H9 (cell line): ENCODE measurements at regions not wholly inside any gene's neighbourhood (a gene's known extent, or its start where the extent isn't known, plus 50 kb on each side); places are given as distances from the start of the nearest gene placed in this dataset.

ENCODE experiments used
- DNase-seq: peaks from one replicate; pipeline ENCODE4 v3.0.0-alpha.2; 2017
- H2AFZ ChIP-seq: one replicate; pipeline ENCODE4 v1.6.1; 2013; ENCODE audit warnings: mild to moderate bottlenecking, low read length, control low read depth, moderate library complexity
- H2AK5ac ChIP-seq: 2 replicates; pipeline ENCODE4 v1.6.1; 2013; ENCODE audit warnings: low read length, control low read depth, mixed read lengths; ENCODE audit not compliant: insufficient read length
- H2BK120ac ChIP-seq: one replicate; pipeline ENCODE4 v1.6.1; 2013; ENCODE audit warnings: low read depth, mild to moderate bottlenecking, low read length, control low read depth, inconsistent platforms; ENCODE audit not compliant: poor library complexity, severe bottlenecking
- H2BK12ac ChIP-seq: 2 replicates; pipeline ENCODE4 v1.6.1; 2013; ENCODE audit warnings: low read length, control low read depth, mixed read lengths, low read depth; ENCODE audit not compliant: insufficient read length
- H2BK15ac ChIP-seq: 2 replicates; pipeline ENCODE4 v1.6.1; 2013; ENCODE audit warnings: low read depth, low read length, control low read depth
- H2BK20ac ChIP-seq: one replicate; pipeline ENCODE4 v1.6.1; 2013; ENCODE audit warnings: low read depth, mild to moderate bottlenecking, low read length, control low read depth, inconsistent platforms; ENCODE audit not compliant: poor library complexity, severe bottlenecking
- H2BK5ac ChIP-seq: 2 replicates; pipeline ENCODE4 v1.6.1; 2013; ENCODE audit warnings: low read length, control low read depth, mixed read lengths; ENCODE audit not compliant: insufficient read length
- H3K14ac ChIP-seq: 2 replicates; pipeline ENCODE4 v1.6.1; 2013; ENCODE audit warnings: low read length, control low read depth; ENCODE audit not compliant: insufficient read depth
- H3K18ac ChIP-seq: 2 replicates; pipeline ENCODE4 v1.6.1; 2013; ENCODE audit warnings: low read depth, mild to moderate bottlenecking, mixed read lengths, low read length, control low read depth; ENCODE audit not compliant: insufficient read length
- H3K23ac ChIP-seq: 2 replicates; pipeline ENCODE4 v1.6.1; 2013; ENCODE audit warnings: low read length, control low read depth, mixed read lengths, low read depth; ENCODE audit not compliant: insufficient read length
- H3K23me2 ChIP-seq: 2 replicates; pipeline ENCODE4 v1.6.1; 2013; ENCODE audit warnings: low read depth, mild to moderate bottlenecking, mixed read lengths, low read length, control low read depth; ENCODE audit not compliant: insufficient read length, poor library complexity, severe bottlenecking
- H3K27ac ChIP-seq: 2 replicates; pipeline ENCODE4 v1.5.1; 2013; ENCODE audit warnings: low read length, control low read depth, mixed read lengths, low read depth; ENCODE audit not compliant: insufficient read length
- H3K27me3 ChIP-seq: 2 replicates; pipeline ENCODE4 v1.6.1; 2013; ENCODE audit warnings: low read length, control low read depth, inconsistent platforms; ENCODE audit not compliant: insufficient read depth
- H3K4ac ChIP-seq: 2 replicates; pipeline ENCODE4 v1.6.1; 2013; ENCODE audit warnings: low read depth, mild to moderate bottlenecking, control low read depth, inconsistent platforms, low read length, moderate library complexity
- H3K4me1 ChIP-seq: 2 replicates; pipeline ENCODE4 v1.6.1; 2013; ENCODE audit warnings: low read length, control low read depth, inconsistent platforms; ENCODE audit not compliant: insufficient read depth
- H3K4me2 ChIP-seq: 2 replicates; pipeline ENCODE4 v1.6.1; 2013; ENCODE audit warnings: low read length, control low read depth, mixed read lengths; ENCODE audit not compliant: insufficient read length, insufficient read depth
- H3K56ac ChIP-seq: 2 replicates; pipeline ENCODE4 v1.6.1; 2013; ENCODE audit warnings: low read depth, mild to moderate bottlenecking, mixed read lengths, low read length, control low read depth; ENCODE audit not compliant: insufficient read length
- H3K79me1 ChIP-seq: 2 replicates; pipeline ENCODE4 v1.6.1; 2013; ENCODE audit warnings: low read depth, mild to moderate bottlenecking, moderate library complexity, low read length, control low read depth, inconsistent platforms; ENCODE audit not compliant: insufficient read depth, poor library complexity, severe bottlenecking
- H3K79me2 ChIP-seq: 2 replicates; pipeline ENCODE4 v1.6.1; 2013; ENCODE audit warnings: low read length, control low read depth, inconsistent platforms; ENCODE audit not compliant: insufficient read depth
- H3K9ac ChIP-seq: 2 replicates; pipeline ENCODE4 v1.6.1; 2013; ENCODE audit warnings: low read length, control low read depth, mixed read lengths; ENCODE audit not compliant: insufficient read length; ENCODE audit errors: extremely low read depth
- H3K9me3 ChIP-seq: one replicate; pipeline ENCODE4 v1.6.1; 2013; ENCODE audit warnings: low read depth, low read length, inconsistent platforms; ENCODE audit not compliant: control insufficient read depth
- H3T11ph ChIP-seq: one replicate; pipeline ENCODE4 v1.6.1; 2013; ENCODE audit warnings: mild to moderate bottlenecking, low read length, control low read depth, inconsistent platforms
- H4K20me1 ChIP-seq: one replicate; pipeline ENCODE4 v1.6.1; 2013; ENCODE audit not compliant: control insufficient read depth, insufficient read length, insufficient read depth
- H4K5ac ChIP-seq: 2 replicates; pipeline ENCODE4 v1.6.1; 2013; ENCODE audit warnings: low read depth, mild to moderate bottlenecking, mixed read lengths, low read length, control low read depth; ENCODE audit not compliant: insufficient read length
- H4K8ac ChIP-seq: replicated peaks from 2 replicates; pipeline ENCODE4 v1.6.1; 2013; ENCODE audit warnings: low read length, control low read depth, mixed read lengths, low read depth; ENCODE audit not compliant: insufficient read length
- H4K91ac ChIP-seq: 2 replicates; pipeline ENCODE4 v1.6.1; 2013; ENCODE audit warnings: low read depth, mild to moderate bottlenecking, moderate library complexity, mixed read lengths, low read length, control low read depth; ENCODE audit not compliant: insufficient read length
- H3K27ac Mint-ChIP-seq, 3 experiments: 2 replicates in 2 of 3; 3 replicates in 1 of 3; pipeline ENCODE4 v1.8.0; 2020 to 2021; ENCODE audit warnings: mixed read lengths in 3 of 3, mild to moderate bottlenecking in 1 of 3, moderate library complexity in 1 of 3
- H3K27me3 Mint-ChIP-seq: 2 replicates; pipeline ENCODE4 v1.8.0; 2021; ENCODE audit warnings: low read depth, mild to moderate bottlenecking, moderate library complexity, mixed read lengths
- H3K36me3 Mint-ChIP-seq, 3 experiments: 2 replicates in 2 of 3; 3 replicates in 1 of 3; pipeline ENCODE4 v1.8.0; 2020 to 2021; ENCODE audit warnings: low read depth in 3 of 3, mixed read lengths in 3 of 3; ENCODE audit not compliant: insufficient read depth in 1 of 3
- H3K4me1 Mint-ChIP-seq, 2 experiments: 2 replicates each; pipeline ENCODE4 v1.8.0; 2020; ENCODE audit warnings: mixed read lengths in 2 of 2
- H3K4me3 Mint-ChIP-seq, 2 experiments: 2 replicates in 1 of 2; 3 replicates in 1 of 2; pipeline ENCODE4 v1.8.0; 2020 to 2021; ENCODE audit warnings: mild to moderate bottlenecking in 2 of 2, mixed read lengths in 2 of 2, moderate library complexity in 1 of 2
- H3K9me3 Mint-ChIP-seq, 2 experiments: 2 replicates in 1 of 2; 3 replicates in 1 of 2; pipeline ENCODE4 v1.8.0; 2020; ENCODE audit warnings: mild to moderate bottlenecking in 2 of 2, mixed read lengths in 2 of 2, moderate library complexity in 1 of 2
- WGBS: extraction: QIAGEN DNeasy Blood & Tissue Kit; methylation state at CpG from one replicate; pipeline ENCODE4 v1.1.7; 2013; ENCODE audit warnings: missing lambda C conversion rate, low lambda C conversion rate, mixed read lengths; ENCODE audit not compliant: insufficient read length; ENCODE audit errors: extremely low coverage; 5-methylcytosine and 5-hydroxymethylcytosine counted together
- TF ChIP-seq, protein P1 (sequence below): fragments of 200-600 bp; sonication (generic); conservative IDR thresholded peaks from 3 replicates; pipeline ENCODE4 v1.8.0; 2021; ENCODE audit warnings: antibody characterized with exemption, mild to moderate bottlenecking

- H4K5ac ChIP-seq, result no peak overlapping the region
- no peaks in the 10 kb centered on the region for H4K20me1 ChIP-seq
- no peak overlapping the region for H3K9ac ChIP-seq
- no peaks in the 10 kb centered on the region for H3K79me2 ChIP-seq
- no peak overlapping the region for H4K91ac ChIP-seq
- no peak overlapping the region for H2AK5ac ChIP-seq
- no peak for DNase-seq
- H3K56ac ChIP-seq, result no peak overlapping the region
- H2BK20ac ChIP-seq, result no peak overlapping the region
- TF ChIP-seq, protein P1, sequence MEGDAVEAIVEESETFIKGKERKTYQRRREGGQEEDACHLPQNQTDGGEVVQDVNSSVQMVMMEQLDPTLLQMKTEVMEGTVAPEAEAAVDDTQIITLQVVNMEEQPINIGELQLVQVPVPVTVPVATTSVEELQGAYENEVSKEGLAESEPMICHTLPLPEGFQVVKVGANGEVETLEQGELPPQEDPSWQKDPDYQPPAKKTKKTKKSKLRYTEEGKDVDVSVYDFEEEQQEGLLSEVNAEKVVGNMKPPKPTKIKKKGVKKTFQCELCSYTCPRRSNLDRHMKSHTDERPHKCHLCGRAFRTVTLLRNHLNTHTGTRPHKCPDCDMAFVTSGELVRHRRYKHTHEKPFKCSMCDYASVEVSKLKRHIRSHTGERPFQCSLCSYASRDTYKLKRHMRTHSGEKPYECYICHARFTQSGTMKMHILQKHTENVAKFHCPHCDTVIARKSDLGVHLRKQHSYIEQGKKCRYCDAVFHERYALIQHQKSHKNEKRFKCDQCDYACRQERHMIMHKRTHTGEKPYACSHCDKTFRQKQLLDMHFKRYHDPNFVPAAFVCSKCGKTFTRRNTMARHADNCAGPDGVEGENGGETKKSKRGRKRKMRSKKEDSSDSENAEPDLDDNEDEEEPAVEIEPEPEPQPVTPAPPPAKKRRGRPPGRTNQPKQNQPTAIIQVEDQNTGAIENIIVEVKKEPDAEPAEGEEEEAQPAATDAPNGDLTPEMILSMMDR, result no peak
- Mint-ChIP-seq H3K9me3 (no peaks in the 10 kb centered on the region), H3K36me3 (no peaks in the 10 kb centered on the region), H3K27me3 (no peaks in the 10 kb centered on the region), H3K4me1 (no peaks in the 10 kb centered on the region), H3K27ac (no peak overlapping the region), H3K4me3 (no peak overlapping the region)
- 100% methylated on average over 1 of the region's 1 CpG for WGBS
- H2BK12ac ChIP-seq, result no peak overlapping the region
- H3K79me1 ChIP-seq, result no peaks in the 10 kb centered on the region
- no peak overlapping the region for H3K18ac ChIP-seq
- no peak overlapping the region for H2BK5ac ChIP-seq
- no peak overlapping the region for H3T11ph ChIP-seq
- H2BK120ac ChIP-seq, result no peak overlapping the region
- H2BK15ac ChIP-seq, result no peak overlapping the region
- H3K23ac ChIP-seq, result no peak overlapping the region
- no peak overlapping the region for H4K8ac ChIP-seq
- no peak overlapping the region for H2AFZ ChIP-seq
- H3K4me1 ChIP-seq, result no peaks in the 10 kb centered on the region
- no peak overlapping the region for H3K14ac ChIP-seq
- H3K27ac ChIP-seq, result no peak overlapping the region
- no peaks in the 10 kb centered on the region for H3K23me2 ChIP-seq
- H3K27me3 ChIP-seq, result no peaks in the 10 kb centered on the region
- no peaks in the 10 kb centered on the region for H3K9me3 ChIP-seq
- H3K4me2 ChIP-seq, result no peak overlapping the region
- no peak overlapping the region for H3K4ac ChIP-seq
Measured at GRCh38 chr2:193894081-193894480, 1699.3 kb upstream of the TMEFF2 start.
